ENCODE measurements at regions not wholly inside any gene's neighbourhood (a gene's known extent, or its start where the extent isn't known, plus 50 kb on each side); places are given as distances from the start of the nearest gene placed in this dataset.

GRCh38 chr2:195138435-195138834 is 518.6 kb upstream of the SLC39A10 start:
- no peak for TF ChIP-seq ESRRA (IDR thresholded peaks at IDR 0.05; ENCODE audit: borderline replicate concordance, low read length)
- TF ChIP-seq CTCF (IDR thresholded peaks at IDR 0.05) = no peak
- TF ChIP-seq HOXB5 (CRISPR knock-in tag; IDR thresholded peaks at IDR 0.05) = no peak
- TF ChIP-seq BHLHE40 (IDR thresholded peaks at IDR 0.05; ENCODE audit: low read depth, low read length) = no peak
- TF ChIP-seq MAFK (IDR thresholded peaks at IDR 0.05; ENCODE audit: partially characterized antibody) = no peak
- TF ChIP-seq MAZ (IDR thresholded peaks at IDR 0.05; ENCODE audit: borderline replicate concordance, low read depth, low read length) = no peak
- TF ChIP-seq RNF2 (IDR thresholded peaks at IDR 0.05; ENCODE audit: borderline replicate concordance, low read depth) = no peak
- TF ChIP-seq EP300 (IDR thresholded peaks at IDR 0.05) = no peak
- no peak for TF ChIP-seq KDM1A (IDR thresholded peaks at IDR 0.05; ENCODE audit: low read depth)
